Coronary artery (tissue), 2 donors: ENCODE measurements at regions not wholly inside any gene's neighbourhood (a gene's known extent, or its start where the extent isn't known, plus 50 kb on each side); places are given as distances from the start of the nearest gene placed in this dataset.

Experiments
- DNase-seq: peaks from one replicate; pipeline ENCODE4 v3.0.0-alpha.2; 2017; ENCODE audit warnings: low spot score
- H3K27ac ChIP-seq, 2 donors: fragments of 200-600 bp; sonication (generic); one replicate each; pipeline ENCODE4 v1.5.1; 2016 to 2019
- H3K4me3 ChIP-seq: fragments of 200-600 bp; sonication (generic); 2 replicates; pipeline ENCODE4 v1.5.1; 2016; ENCODE audit warnings: mild to moderate bottlenecking, moderate library complexity
- CTCF ChIP-seq: fragments of 200-600 bp; sonication (generic); IDR thresholded peaks from one replicate; pipeline ENCODE4 v1.5.1; 2019; ENCODE audit warnings: antibody characterized with exemption

GRCh38 chr6:170172392-170172791 is 118.5 kb downstream of the DLL1 start:
- DNase-seq: peak; percentile 21
- Histone ChIP-seq H3K27ac (no peak overlapping the region), H3K4me3 (no peak overlapping the region)
- no peak for TF ChIP-seq CTCF

GRCh38 chr6:170167657-170168159 is 123.2 kb downstream of the DLL1 start:
- no peak for DNase-seq
- Histone ChIP-seq H3K27ac (no peak overlapping the region), H3K4me3 (no peak overlapping the region)
- TF ChIP-seq CTCF: no peak

- no peak for TF ChIP-seq CTCF
- no peak for DNase-seq
- no peak overlapping the region for H3K27ac ChIP-seq
- no peak overlapping the region for H3K4me3 ChIP-seq
Observed at GRCh38 chr6:170166511-170167122, 124.3 kb downstream of the DLL1 start.

- H3K4me3 ChIP-seq: peak overlapping the region; percentile 10
- H3K27ac ChIP-seq: no peak overlapping the region
- no peak for DNase-seq
- no peak for TF ChIP-seq CTCF
Observed at GRCh38 chr6:170165471-170166117, 125.3 kb downstream of the DLL1 start.

- Histone ChIP-seq H3K27ac (no peak overlapping the region), H3K4me3 (peak overlapping the region; percentile 10)
- TF ChIP-seq CTCF: no peak
- DNase-seq: no peak
Observed at GRCh38 chr6:170165085-170165470, 125.8 kb downstream of the DLL1 start.

- TF ChIP-seq CTCF: no peak
- Histone ChIP-seq H3K4me3 (no peak overlapping the region), H3K27ac (no peak overlapping the region)
- no peak for DNase-seq
Observed at GRCh38 chr6:170164271-170164900, 126.5 kb downstream of the DLL1 start.
